ACC112 (cell line): ENCODE measurements at regions not wholly inside any gene's neighbourhood (a gene's known extent, or its start where the extent isn't known, plus 50 kb on each side); places are given as distances from the start of the nearest gene placed in this dataset.

ENCODE experiments used
- H2AFZ ChIP-seq: fragments of 200-600 bp; sonication (generic); one replicate; pipeline ENCODE4 v1.6.0; 2017; ENCODE audit warnings: antibody characterized with exemption, low read length; ENCODE audit not compliant: unreplicated experiment
- H3K27ac ChIP-seq: fragments of 200-600 bp; sonication (generic); 2 replicates; pipeline ENCODE4 v1.5.1; 2014; ENCODE audit warnings: low read depth, mild to moderate bottlenecking, antibody characterized with exemption, low read length, moderate library complexity
- H3K27me3 ChIP-seq: fragments of 200-600 bp; sonication (generic); 2 replicates; pipeline ENCODE4 v1.6.1; 2014; ENCODE audit warnings: mild to moderate bottlenecking, antibody characterized with exemption, low read length, moderate library complexity, mixed read lengths; ENCODE audit not compliant: insufficient read depth
- H3K36me3 ChIP-seq: fragments of 200-600 bp; sonication (generic); 2 replicates; pipeline ENCODE4 v1.6.1; 2016; ENCODE audit warnings: mild to moderate bottlenecking, antibody characterized with exemption, low read length, moderate library complexity, mixed read lengths; ENCODE audit not compliant: insufficient read depth
- H3K4me1 ChIP-seq: fragments of 200-600 bp; sonication (generic); one replicate; pipeline ENCODE4 v1.6.1; 2016; ENCODE audit warnings: low read length, mixed read lengths; ENCODE audit not compliant: insufficient read depth, unreplicated experiment, control insufficient read depth
- H3K4me3 ChIP-seq: fragments of 200-600 bp; sonication (generic); 2 replicates; pipeline ENCODE4 v1.5.1; 2014; ENCODE audit warnings: mild to moderate bottlenecking, low read depth, low read length
- H3K79me2 ChIP-seq: fragments of 200-600 bp; sonication (generic); one replicate; pipeline ENCODE4 v1.6.0; 2016; ENCODE audit warnings: low read length; ENCODE audit not compliant: control insufficient read depth, unreplicated experiment, insufficient read depth

GRCh38 chr13:50355797-50356196, 340.6 kb downstream of the KCNRG start:
- Histone ChIP-seq H3K27ac (no peak overlapping the region), H3K36me3 (no peaks in the 10 kb centered on the region), H3K79me2 (no peaks in the 10 kb centered on the region), H2AFZ (no peak overlapping the region), H3K27me3 (no peaks in the 10 kb centered on the region), H3K4me3 (no peak overlapping the region), H3K4me1 (peaks cover 15% of the 10 kb centered on the region)

DNA sequence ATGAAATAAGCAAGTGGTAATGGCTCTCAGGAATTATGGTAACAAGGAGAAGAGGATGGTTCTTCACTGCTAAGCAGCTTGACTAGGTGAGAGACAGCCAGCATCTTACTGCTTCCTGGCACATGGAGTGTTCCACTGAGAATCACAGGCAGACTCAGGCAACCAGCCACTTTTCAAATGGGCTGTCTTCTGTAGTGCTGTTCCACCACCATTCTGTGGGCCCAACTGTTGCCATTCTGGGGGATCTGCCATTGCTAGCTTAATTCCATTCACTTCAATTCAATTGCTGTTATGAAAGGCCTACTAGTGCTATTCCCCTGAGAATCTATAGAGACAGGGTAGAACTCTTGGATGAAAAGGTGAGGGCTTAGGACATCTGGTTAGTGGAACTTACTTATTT, 341.9 kb downstream of the KCNRG start:
- Histone ChIP-seq H3K27ac (no peak overlapping the region), H3K4me1 (peaks cover 15% of the 10 kb centered on the region)

DNA sequence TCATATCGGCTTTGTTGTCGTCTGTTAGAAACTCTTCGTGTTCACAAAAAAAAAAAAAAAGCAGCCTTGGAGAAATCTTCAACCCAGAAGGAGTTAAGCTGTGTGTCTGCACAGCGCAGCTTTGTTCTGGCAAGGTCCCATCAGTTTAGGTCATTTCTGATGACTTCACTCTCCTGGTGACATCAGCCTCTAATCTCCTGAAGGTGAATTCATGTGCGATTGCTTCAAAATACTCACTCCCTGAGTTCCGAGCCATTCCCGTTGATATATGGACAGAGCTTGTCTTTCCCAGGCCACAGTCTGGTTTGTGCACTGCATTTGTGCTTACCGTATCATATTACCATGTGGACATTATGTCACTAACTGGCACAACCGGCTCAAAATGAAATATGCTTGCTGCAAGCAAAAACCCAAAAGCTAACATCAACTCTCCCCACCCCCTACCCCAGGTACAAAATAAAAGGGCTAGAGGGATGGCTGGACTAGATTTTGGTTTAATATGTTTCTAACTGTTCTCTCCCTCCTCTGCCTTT, 342.4 kb downstream of the KCNRG start:
- Histone ChIP-seq H3K4me3 (no peak overlapping the region), H3K36me3 (no peaks in the 10 kb centered on the region), H3K79me2 (no peaks in the 10 kb centered on the region), H3K27ac (no peak overlapping the region), H2AFZ (no peak overlapping the region), H3K4me1 (peaks cover 15% of the 10 kb centered on the region), H3K27me3 (no peaks in the 10 kb centered on the region)

More for the DNA sequence above, 341.9 kb downstream of the KCNRG start:
- H3K27me3 ChIP-seq = no peaks in the 10 kb centered on the region
- no peak overlapping the region for H3K4me3 ChIP-seq
- no peaks in the 10 kb centered on the region for H3K36me3 ChIP-seq
- H2AFZ ChIP-seq = no peak overlapping the region
- no peaks in the 10 kb centered on the region for H3K79me2 ChIP-seq

DNA sequence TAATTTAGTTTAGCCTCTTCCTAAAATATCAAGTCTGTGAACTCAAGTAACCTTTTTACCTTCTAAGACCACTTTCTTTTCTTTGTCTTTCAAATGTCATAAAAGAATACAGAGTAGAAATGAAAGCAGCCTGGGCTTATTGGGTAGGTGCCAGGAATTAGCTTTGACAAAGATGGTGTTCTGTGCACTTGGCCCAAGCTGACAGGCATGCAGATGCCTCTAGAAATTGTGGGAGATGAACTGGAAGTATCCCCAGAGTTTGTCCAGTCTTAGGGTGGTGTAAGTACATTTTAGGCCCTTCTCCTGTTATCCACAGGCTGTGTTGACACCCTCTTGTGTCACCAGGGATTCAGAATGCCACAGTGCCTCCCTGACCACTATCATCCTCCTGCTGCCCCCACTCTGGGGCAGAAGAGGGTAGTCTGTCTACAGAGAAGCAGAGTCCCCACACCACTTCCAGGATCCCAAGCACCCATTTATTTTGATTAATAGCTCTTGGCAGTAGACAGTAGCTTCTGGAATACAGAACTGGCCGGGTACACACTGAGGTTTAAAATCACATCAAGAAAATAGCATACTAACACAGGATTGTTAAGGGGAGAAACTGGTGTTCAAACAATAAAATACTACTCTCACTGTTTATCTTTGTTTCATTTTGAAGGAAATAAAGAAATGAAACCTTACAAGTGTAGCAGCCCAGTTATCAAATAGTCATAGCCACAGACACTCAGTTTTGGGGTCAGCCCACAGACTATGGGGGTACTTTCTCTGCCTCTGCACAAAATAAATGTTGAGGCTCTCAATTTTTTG, 343.2 kb downstream of the KCNRG start:
- Histone ChIP-seq H3K4me3 (no peak overlapping the region), H3K27ac (no peak overlapping the region), H3K27me3 (no peaks in the 10 kb centered on the region), H2AFZ (no peak overlapping the region), H3K79me2 (no peaks in the 10 kb centered on the region), H3K36me3 (no peaks in the 10 kb centered on the region), H3K4me1 (peaks cover 10% of the 10 kb centered on the region)

DNA sequence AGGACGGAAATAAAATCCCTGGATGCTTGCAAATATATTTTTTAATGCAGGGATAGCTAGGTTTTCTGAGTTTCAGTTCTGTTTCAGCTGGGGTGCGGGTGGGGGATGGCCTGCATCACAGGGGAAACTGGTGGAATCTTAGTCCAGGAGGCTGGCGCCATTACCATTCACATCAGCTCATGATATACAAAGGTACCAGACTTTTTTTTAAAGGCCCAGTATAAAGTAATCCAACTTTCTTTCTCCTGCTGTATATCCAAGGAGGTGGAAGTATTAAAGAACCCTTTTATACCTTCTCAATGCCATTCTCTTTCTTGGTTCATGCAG, 343.8 kb downstream of the KCNRG start:
- H3K36me3 ChIP-seq = no peaks in the 10 kb centered on the region
- no peaks in the 10 kb centered on the region for H3K79me2 ChIP-seq
- H3K27ac ChIP-seq = no peak overlapping the region
- no peaks in the 10 kb centered on the region for H3K27me3 ChIP-seq
- H2AFZ ChIP-seq = no peak overlapping the region
- H3K4me1 ChIP-seq = peaks cover 5% of the 10 kb centered on the region
- H3K4me3 ChIP-seq = no peak overlapping the region

DNA sequence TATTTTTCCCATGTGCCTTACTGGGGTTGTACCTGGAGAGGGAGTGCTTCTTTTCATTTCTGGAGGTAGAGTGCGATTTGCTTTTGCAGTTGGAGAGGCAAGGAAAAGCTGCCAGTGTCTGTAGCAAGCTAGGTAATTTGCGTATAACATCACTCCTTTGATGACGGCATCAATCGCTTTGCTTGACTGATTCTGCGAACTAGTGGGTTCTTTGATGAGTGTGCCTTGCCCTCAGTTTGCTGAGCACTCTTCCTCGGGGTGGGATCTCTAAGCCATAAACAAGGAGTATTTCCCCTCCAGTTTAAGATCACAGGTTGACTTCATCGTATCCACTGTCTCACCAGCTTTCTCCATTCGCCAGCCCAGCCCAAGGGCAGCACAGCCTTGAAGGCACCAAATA, 344.5 kb downstream of the KCNRG start:
- Histone ChIP-seq H3K79me2 (no peaks in the 10 kb centered on the region), H3K27ac (no peak overlapping the region), H3K36me3 (no peaks in the 10 kb centered on the region), H3K27me3 (no peaks in the 10 kb centered on the region), H2AFZ (no peak overlapping the region), H3K4me3 (no peak overlapping the region), H3K4me1 (peaks cover 4% of the 10 kb centered on the region)

GRCh38 chr13:50360637-50361036, 345.4 kb downstream of the KCNRG start:
- H3K27ac ChIP-seq = no peak overlapping the region
- no peak overlapping the region for H3K4me3 ChIP-seq
- H3K4me1 ChIP-seq = peaks cover 4% of the 10 kb centered on the region
- H2AFZ ChIP-seq = no peak overlapping the region
- H3K27me3 ChIP-seq = no peaks in the 10 kb centered on the region
- H3K79me2 ChIP-seq = no peaks in the 10 kb centered on the region
- H3K36me3 ChIP-seq = no peaks in the 10 kb centered on the region

GRCh38 chr13:50361282-50361681, 346.0 kb downstream of the KCNRG start:
- H3K27ac ChIP-seq = no peak overlapping the region
- no peaks in the 10 kb centered on the region for H3K27me3 ChIP-seq
- no peak overlapping the region for H2AFZ ChIP-seq
- H3K79me2 ChIP-seq = no peaks in the 10 kb centered on the region
- H3K36me3 ChIP-seq = no peaks in the 10 kb centered on the region
- peaks cover 4% of the 10 kb centered on the region for H3K4me1 ChIP-seq
- H3K4me3 ChIP-seq = no peak overlapping the region

GRCh38 chr13:50365408-50366391, 350.5 kb downstream of the KCNRG start:
- Histone ChIP-seq H3K27me3 (0 out of 2 replicates have a peak, but pooled peaks cover 3% of the 10 kb centered on the region), H2AFZ (no peak overlapping the region), H3K27ac (no peak overlapping the region)

GRCh38 chr13:50366488-50367174, 351.4 kb downstream of the KCNRG start:
- H3K36me3 ChIP-seq = no peaks in the 10 kb centered on the region
- H3K27ac ChIP-seq = no peak overlapping the region
- H3K4me3 ChIP-seq = no peak overlapping the region
- H3K27me3 ChIP-seq = 0 out of 2 replicates have a peak, but pooled peaks cover 3% of the 10 kb centered on the region
- H2AFZ ChIP-seq = no peak overlapping the region
- H3K79me2 ChIP-seq = no peaks in the 10 kb centered on the region
- no peaks in the 10 kb centered on the region for H3K4me1 ChIP-seq

More at GRCh38 chr13:50365408-50366391, 350.5 kb downstream of the KCNRG start:
- Histone ChIP-seq H3K79me2 (no peaks in the 10 kb centered on the region), H3K4me3 (no peak overlapping the region), H3K4me1 (no peaks in the 10 kb centered on the region), H3K36me3 (no peaks in the 10 kb centered on the region)
